SK-N-SH treated with all-trans-retinoic acid at 6 μM for 48 hours (cell line): ENCODE measurements at regions not wholly inside any gene's neighbourhood (a gene's known extent, or its start where the extent isn't known, plus 50 kb on each side); places are given as distances from the start of the nearest gene placed in this dataset.

Experiments used
- OSR1 ChIP-seq: fragments of 250-450 bp; sonication (Bioruptor Pico); IDR thresholded peaks from 2 replicates; pipeline ENCODE4 v1.8.0; 2022; ENCODE audit warnings: moderate library complexity, mild to moderate bottlenecking, inconsistent platforms
- PATZ1 ChIP-seq: fragments of 250-450 bp; sonication (Bioruptor Pico); IDR thresholded peaks from 2 replicates; pipeline ENCODE4 v1.8.0; 2020; ENCODE audit warnings: mild to moderate bottlenecking, moderate library complexity, borderline replicate concordance
- RARB ChIP-seq: fragments of 250-450 bp; sonication (Bioruptor Pico); IDR thresholded peaks from 2 replicates; pipeline ENCODE4 v1.8.0; 2021; ENCODE audit warnings: mild to moderate bottlenecking, moderate library complexity
- TSHZ2 ChIP-seq: fragments of 250-450 bp; sonication (Bioruptor Pico); IDR thresholded peaks from 2 replicates; pipeline ENCODE4 v1.5.0; 2020; ENCODE audit warnings: mild to moderate bottlenecking, moderate library complexity
- ZC3H10 ChIP-seq: fragments of 250-450 bp; sonication (Bioruptor Pico); IDR thresholded peaks from 2 replicates; pipeline ENCODE4 v1.5.1; 2021; ENCODE audit warnings: mild to moderate bottlenecking, moderate library complexity
- ZFP30 ChIP-seq: fragments of 450-650 bp; formaldehyde crosslinking; IDR thresholded peaks from 2 replicates; pipeline ENCODE4 v1.5.0; 2022; ENCODE audit warnings: mild to moderate bottlenecking, moderate library complexity
- ZNF8 ChIP-seq: fragments of 450-650 bp; formaldehyde crosslinking; IDR thresholded peaks from 2 replicates; pipeline ENCODE4 v1.5.0; 2020; ENCODE audit warnings: mild to moderate bottlenecking, moderate library complexity
- TF ChIP-seq, protein P1 (sequence below): fragments of 250-450 bp; sonication (Bioruptor Pico); IDR thresholded peaks from 2 replicates; pipeline ENCODE4 v1.8.0; 2021; ENCODE audit warnings: low read depth, mild to moderate bottlenecking, moderate library complexity, borderline replicate concordance
- TF ChIP-seq, protein P2 (sequence below): fragments of 250-450 bp; sonication (Bioruptor Pico); IDR thresholded peaks from 2 replicates; pipeline ENCODE4 v1.5.1; 2021; ENCODE audit warnings: mild to moderate bottlenecking, moderate library complexity

- TF ChIP-seq OSR1 (CRISPR knock-in tag) (no peak), ZC3H10 (CRISPR knock-in tag) (no peak), RARB (CRISPR knock-in tag) (no peak), TSHZ2 (CRISPR knock-in tag) (no peak), PATZ1 (CRISPR knock-in tag) (no peak), ZFP30 (CRISPR knock-in tag) (no peak), ZNF8 (no peak)
- TF ChIP-seq, protein P1, sequence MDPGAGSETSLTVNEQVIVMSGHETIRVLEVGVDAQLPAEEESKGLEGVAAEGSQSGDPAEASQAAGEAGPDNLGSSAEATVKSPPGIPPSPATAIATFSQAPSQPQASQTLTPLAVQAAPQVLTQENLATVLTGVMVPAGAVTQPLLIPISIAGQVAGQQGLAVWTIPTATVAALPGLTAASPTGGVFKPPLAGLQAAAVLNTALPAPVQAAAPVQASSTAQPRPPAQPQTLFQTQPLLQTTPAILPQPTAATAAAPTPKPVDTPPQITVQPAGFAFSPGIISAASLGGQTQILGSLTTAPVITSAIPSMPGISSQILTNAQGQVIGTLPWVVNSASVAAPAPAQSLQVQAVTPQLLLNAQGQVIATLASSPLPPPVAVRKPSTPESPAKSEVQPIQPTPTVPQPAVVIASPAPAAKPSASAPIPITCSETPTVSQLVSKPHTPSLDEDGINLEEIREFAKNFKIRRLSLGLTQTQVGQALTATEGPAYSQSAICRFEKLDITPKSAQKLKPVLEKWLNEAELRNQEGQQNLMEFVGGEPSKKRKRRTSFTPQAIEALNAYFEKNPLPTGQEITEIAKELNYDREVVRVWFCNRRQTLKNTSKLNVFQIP (CRISPR knock-in tag) = no peak
- TF ChIP-seq, protein P2, sequence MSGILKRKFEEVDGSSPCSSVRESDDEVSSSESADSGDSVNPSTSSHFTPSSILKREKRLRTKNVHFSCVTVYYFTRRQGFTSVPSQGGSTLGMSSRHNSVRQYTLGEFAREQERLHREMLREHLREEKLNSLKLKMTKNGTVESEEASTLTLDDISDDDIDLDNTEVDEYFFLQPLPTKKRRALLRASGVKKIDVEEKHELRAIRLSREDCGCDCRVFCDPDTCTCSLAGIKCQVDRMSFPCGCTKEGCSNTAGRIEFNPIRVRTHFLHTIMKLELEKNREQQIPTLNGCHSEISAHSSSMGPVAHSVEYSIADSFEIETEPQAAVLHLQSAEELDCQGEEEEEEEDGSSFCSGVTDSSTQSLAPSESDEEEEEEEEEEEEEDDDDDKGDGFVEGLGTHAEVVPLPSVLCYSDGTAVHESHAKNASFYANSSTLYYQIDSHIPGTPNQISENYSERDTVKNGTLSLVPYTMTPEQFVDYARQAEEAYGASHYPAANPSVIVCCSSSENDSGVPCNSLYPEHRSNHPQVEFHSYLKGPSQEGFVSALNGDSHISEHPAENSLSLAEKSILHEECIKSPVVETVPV (CRISPR knock-in tag) = no peak
Measured at GRCh38 chr5:116864157-116864837, 289.7 kb upstream of the SEMA6A start.
